Thoracic aorta (tissue), 2 donors: ENCODE measurements at regions not wholly inside any gene's neighbourhood (a gene's known extent, or its start where the extent isn't known, plus 50 kb on each side); places are given as distances from the start of the nearest gene placed in this dataset.

ENCODE experiments used
- ATAC-seq: fragments of 150-250 bp; one replicate; pipeline ENCODE4 v1.8.0; 2017; ENCODE audit warnings: low read depth; ENCODE audit not compliant: insufficient number of reproducible peaks, low FRiP score
- DNase-seq: peaks from one replicate; pipeline ENCODE4 v3.0.0-alpha.2; 2020; ENCODE audit warnings: low spot score
- H3K27ac ChIP-seq, 2 donors: fragments of 200-600 bp; sonication (generic); 1 replicate in 1 of 2; 2 replicates in 1 of 2; pipeline ENCODE4 v1.5.1; 2016; ENCODE audit warnings: mild to moderate bottlenecking in 2 of 2, moderate library complexity in 2 of 2
- H3K27me3 ChIP-seq: fragments of 200-600 bp; sonication (generic); replicated peaks from 2 replicates; pipeline ENCODE4 v1.6.0; 2016; ENCODE audit warnings: mild to moderate bottlenecking; ENCODE audit not compliant: insufficient read depth
- H3K36me3 ChIP-seq: fragments of 200-600 bp; sonication (generic); one replicate; pipeline ENCODE4 v1.5.1; 2016
- H3K4me1 ChIP-seq, 2 donors: fragments of 200-600 bp; sonication (generic); 1 replicate in 1 of 2; 2 replicates in 1 of 2; pipeline versions ENCODE4 v1.5.1 to v1.6.0; 2016; ENCODE audit warnings: low read depth in 2 of 2, mild to moderate bottlenecking in 1 of 2; ENCODE audit not compliant: control insufficient read depth in 1 of 2
- H3K4me3 ChIP-seq: fragments of 200-600 bp; sonication (generic); 2 replicates; pipeline ENCODE4 v1.5.1; 2016; ENCODE audit warnings: mild to moderate bottlenecking
- H3K9me3 ChIP-seq: fragments of 200-600 bp; sonication (generic); 2 replicates; pipeline ENCODE4 v1.5.1; 2016
- TF ChIP-seq, protein P1 (sequence below): fragments of 200-600 bp; sonication (generic); IDR thresholded peaks from one replicate; pipeline ENCODE4 v1.5.1; 2019; ENCODE audit warnings: antibody characterized with exemption

DNA sequence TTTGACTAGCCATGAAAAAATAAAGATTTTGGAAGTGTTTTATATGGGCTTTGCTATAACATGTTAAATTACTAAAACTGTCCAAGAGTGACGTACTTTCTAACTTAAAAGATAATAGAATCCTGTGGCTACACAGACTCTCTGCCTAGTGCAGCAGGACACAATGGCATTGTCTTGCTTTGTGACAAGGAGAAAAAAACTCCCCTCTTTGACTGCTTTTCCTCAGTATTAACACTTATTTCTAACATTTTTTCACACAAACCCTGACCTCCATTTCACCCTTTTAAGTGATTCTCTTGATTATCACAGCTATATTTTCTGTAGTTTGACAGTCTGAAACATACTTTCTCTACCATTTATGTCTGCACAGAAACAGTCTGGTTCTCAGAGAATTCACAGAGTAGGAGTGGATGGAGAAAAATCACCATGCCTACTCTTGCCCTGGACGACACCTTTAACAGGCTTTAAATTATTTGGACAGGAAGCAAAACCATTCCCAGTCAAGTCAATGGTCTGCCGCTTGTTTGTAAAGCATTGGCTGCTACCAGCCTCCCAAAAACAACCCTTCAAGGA is 336.3 kb upstream of the SMIM30 start:
- Histone ChIP-seq H3K4me1 (no peaks in the 10 kb centered on the region), H3K36me3 (no peaks in the 10 kb centered on the region), H3K4me3 (no peak overlapping the region), H3K9me3 (no peaks in the 10 kb centered on the region), H3K27ac (no peak overlapping the region), H3K27me3 (no peaks in the 10 kb centered on the region)
- TF ChIP-seq, protein P1, sequence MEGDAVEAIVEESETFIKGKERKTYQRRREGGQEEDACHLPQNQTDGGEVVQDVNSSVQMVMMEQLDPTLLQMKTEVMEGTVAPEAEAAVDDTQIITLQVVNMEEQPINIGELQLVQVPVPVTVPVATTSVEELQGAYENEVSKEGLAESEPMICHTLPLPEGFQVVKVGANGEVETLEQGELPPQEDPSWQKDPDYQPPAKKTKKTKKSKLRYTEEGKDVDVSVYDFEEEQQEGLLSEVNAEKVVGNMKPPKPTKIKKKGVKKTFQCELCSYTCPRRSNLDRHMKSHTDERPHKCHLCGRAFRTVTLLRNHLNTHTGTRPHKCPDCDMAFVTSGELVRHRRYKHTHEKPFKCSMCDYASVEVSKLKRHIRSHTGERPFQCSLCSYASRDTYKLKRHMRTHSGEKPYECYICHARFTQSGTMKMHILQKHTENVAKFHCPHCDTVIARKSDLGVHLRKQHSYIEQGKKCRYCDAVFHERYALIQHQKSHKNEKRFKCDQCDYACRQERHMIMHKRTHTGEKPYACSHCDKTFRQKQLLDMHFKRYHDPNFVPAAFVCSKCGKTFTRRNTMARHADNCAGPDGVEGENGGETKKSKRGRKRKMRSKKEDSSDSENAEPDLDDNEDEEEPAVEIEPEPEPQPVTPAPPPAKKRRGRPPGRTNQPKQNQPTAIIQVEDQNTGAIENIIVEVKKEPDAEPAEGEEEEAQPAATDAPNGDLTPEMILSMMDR = no peak
- ATAC-seq = no peak
- no peak for DNase-seq

DNA sequence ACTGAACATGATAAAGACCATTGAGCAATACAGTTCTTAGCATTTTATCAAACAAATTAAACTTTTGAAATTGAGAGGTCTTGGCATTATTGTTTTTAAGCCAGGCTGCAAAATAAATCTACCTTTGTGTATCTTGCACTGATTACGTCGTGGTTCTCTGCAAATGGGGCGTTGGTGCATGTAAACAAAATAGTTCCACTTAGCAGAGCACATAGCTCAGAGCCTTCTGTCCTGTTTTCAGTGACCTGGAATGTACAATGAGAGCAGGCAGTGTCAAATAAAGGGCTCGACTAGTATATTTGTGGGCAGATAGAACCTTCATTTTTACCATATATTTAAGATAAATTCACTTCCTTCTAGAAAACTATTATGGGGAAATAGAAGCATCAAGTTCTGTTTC is 333.9 kb upstream of the SMIM30 start:
- Histone ChIP-seq H3K36me3 (no peaks in the 10 kb centered on the region), H3K4me1 (no peaks in the 10 kb centered on the region), H3K27ac (no peak overlapping the region), H3K4me3 (no peak overlapping the region), H3K9me3 (no peaks in the 10 kb centered on the region), H3K27me3 (no peaks in the 10 kb centered on the region)
- DNase-seq = no peak
- ATAC-seq = no peak
- TF ChIP-seq, protein P1 = no peak

DNA sequence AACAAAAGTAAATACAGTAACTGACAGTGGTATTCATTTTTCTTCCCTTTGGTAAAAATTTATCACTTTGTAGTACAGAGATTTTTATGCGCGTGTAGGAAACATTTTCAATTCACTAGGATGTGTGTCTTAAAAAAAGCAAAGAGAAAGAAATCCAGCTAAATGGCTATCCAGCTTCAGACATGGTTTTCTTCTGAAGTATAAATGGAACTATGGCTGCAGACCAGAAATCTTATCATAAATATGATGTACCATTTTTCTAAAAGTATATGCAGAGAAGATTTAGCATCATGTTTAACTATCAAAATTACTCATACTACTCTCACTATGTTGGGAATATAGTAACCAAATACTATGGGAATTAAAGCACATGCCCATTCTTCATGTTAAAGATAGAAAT is 328.4 kb upstream of the SMIM30 start:
- ATAC-seq = no peak
- H3K27ac ChIP-seq = no peak overlapping the region
- H3K9me3 ChIP-seq = no peaks in the 10 kb centered on the region
- TF ChIP-seq, protein P1 = no peak
- no peaks in the 10 kb centered on the region for H3K36me3 ChIP-seq
- no peak for DNase-seq
- no peaks in the 10 kb centered on the region for H3K27me3 ChIP-seq
- no peaks in the 10 kb centered on the region for H3K4me1 ChIP-seq
- no peak overlapping the region for H3K4me3 ChIP-seq

DNA sequence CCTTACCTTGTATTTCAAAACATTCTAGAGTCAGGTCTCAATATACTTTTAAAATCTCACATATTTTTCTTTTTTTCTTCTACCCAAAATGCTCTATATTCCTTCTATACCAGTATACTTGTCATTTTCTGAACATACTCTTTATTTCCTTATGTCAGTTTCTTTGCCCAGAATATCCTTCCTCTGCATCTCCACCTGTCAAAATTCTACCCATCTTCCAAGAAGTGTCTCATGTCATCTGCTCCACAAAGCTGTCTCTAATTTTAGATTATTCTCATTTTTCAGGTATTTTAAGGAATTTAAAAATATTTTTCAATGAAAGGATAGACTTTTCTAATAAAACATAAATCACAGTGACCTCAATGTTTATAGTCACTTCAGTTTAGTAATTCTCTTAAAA is 328.0 kb upstream of the SMIM30 start:
- no peak overlapping the region for H3K27ac ChIP-seq
- DNase-seq = no peak

DNA sequence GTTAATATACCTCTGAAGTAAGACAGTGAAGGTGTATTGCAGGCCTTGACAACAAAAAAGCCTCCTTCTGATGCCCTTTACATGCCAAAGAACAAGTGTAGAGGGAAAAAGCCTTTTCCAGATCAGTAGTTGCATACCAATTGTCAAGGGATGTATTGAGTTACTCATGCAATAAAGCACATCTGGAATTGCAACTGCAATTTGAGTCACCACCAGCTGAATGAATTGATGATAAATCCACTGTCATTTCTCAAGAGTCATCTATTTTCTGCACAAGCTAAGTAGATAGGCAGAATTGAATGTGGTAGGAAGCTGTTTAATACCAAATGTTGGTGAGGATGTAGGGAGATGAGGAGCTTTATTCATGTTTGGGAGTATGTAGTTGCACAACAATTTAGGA is 325.9 kb upstream of the SMIM30 start:
- Histone ChIP-seq H3K4me1 (no peaks in the 10 kb centered on the region), H3K9me3 (peaks cover 3% of the 10 kb centered on the region), H3K4me3 (no peak overlapping the region), H3K27me3 (no peaks in the 10 kb centered on the region), H3K36me3 (no peaks in the 10 kb centered on the region), H3K27ac (no peak overlapping the region)
- ATAC-seq = no peak
- TF ChIP-seq, protein P1 = no peak
- DNase-seq = no peak

More for the DNA sequence above, 328.0 kb upstream of the SMIM30 start:
- H3K27me3 ChIP-seq = no peaks in the 10 kb centered on the region
- H3K4me3 ChIP-seq = no peak overlapping the region
- no peaks in the 10 kb centered on the region for H3K36me3 ChIP-seq
- no peak for ATAC-seq
- H3K9me3 ChIP-seq = no peaks in the 10 kb centered on the region
- H3K4me1 ChIP-seq = no peaks in the 10 kb centered on the region
- TF ChIP-seq, protein P1 = no peak
